ENCODE measurements at regions not wholly inside any gene's neighbourhood (a gene's known extent, or its start where the extent isn't known, plus 50 kb on each side); places are given as distances from the start of the nearest gene placed in this dataset.

DNA sequence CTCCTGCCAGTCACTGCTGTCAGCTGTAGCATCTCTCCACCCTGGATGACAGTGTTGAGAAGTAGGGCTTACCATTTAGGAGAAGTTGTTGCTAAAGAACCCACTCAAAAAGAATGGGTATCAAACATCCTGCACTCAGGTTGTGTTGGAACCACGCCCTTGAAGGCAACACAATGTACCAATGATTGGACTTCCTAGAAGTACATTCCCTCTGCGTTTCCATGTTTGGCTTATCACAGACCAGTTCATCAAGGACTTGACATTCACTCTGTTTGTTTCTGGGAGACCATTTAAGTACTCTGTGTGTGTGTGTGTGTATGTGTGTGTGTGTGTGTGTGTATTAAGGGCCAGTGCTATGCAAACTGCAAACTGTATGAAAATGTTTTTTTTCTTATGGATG lies 200.6 kb upstream of the GATB start:
- TF ChIP-seq POLR2A (IDR thresholded peaks at IDR 0.05; ENCODE audit: low read depth, low read length) (no peak), POLR2AphosphoS5 (IDR thresholded peaks at IDR 0.05; ENCODE audit: low read depth, low read length) (no peak)

Data from GM12891 (cell line).